A549 (cell line): ENCODE measurements at regions not wholly inside any gene's neighbourhood (a gene's known extent, or its start where the extent isn't known, plus 50 kb on each side); places are given as distances from the start of the nearest gene placed in this dataset.

ENCODE experiments used
- CTCF ChIP-seq: fragments of >200 bp; sonication (Bioruptor Twin); formaldehyde crosslinking; IDR thresholded peaks from 3 replicates; pipeline ENCODE4 v1.5.1; 2016
- EP300 ChIP-seq, 2 experiments: fragments of >200 bp; sonication (Bioruptor Twin); formaldehyde crosslinking; IDR thresholded peaks; 2 replicates in 1 of 2; 3 replicates in 1 of 2; pipeline ENCODE4 v1.6.1; 2016 to 2017
- POLR2A ChIP-seq: IDR thresholded peaks from 2 replicates; pipeline ENCODE4 v1.6.1; 2012; ENCODE audit warnings: mild to moderate bottlenecking, low read length
- REST ChIP-seq: fragments of 200-600 bp; sonication (generic); IDR thresholded peaks from 2 replicates; pipeline ENCODE4 v1.6.1; 2016; ENCODE audit warnings: antibody characterized with exemption, mild to moderate bottlenecking, moderate library complexity
- RNF2 ChIP-seq: fragments of 200-600 bp; sonication (generic); IDR thresholded peaks from 2 replicates; pipeline ENCODE4 v1.6.1; 2016; ENCODE audit warnings: low read depth, mild to moderate bottlenecking, antibody characterized with exemption, moderate library complexity, borderline replicate concordance
- ZFP36 ChIP-seq: fragments of 450-650 bp; IDR thresholded peaks from 2 replicates; pipeline ENCODE4 v1.6.1; 2014; ENCODE audit warnings: borderline replicate concordance; ENCODE audit not compliant: partially characterized antibody
- TF ChIP-seq, protein P1 (sequence below): fragments of 450-650 bp; IDR thresholded peaks from 2 replicates; pipeline ENCODE4 v1.6.1; 2014; ENCODE audit warnings: antibody characterized with exemption

DNA sequence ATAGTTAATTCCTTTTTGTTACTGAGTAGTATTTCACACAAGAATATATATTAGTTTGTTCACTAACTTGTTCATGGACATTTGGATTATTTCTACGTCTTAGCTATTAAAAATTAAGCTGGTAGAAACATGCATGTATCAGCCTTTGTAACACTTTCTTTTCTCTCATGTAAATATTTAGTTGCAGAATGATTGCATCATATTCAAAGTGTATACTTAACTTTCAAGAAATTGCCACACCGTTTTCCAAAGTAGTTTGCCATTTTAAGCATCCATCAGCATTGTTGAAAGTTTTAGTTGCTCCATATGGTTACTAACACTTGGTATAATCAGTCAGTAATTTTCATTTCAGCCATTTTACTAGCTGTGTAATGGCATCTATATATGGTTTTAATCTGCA, 666.9 kb downstream of the NXPH1 start:
- TF ChIP-seq REST (no peak), ZFP36 (no peak), POLR2A (no peak), CTCF (no peak), RNF2 (no peak), EP300 (IDR thresholded peaks at IDR 0.05) (no peak)
- TF ChIP-seq, protein P1, sequence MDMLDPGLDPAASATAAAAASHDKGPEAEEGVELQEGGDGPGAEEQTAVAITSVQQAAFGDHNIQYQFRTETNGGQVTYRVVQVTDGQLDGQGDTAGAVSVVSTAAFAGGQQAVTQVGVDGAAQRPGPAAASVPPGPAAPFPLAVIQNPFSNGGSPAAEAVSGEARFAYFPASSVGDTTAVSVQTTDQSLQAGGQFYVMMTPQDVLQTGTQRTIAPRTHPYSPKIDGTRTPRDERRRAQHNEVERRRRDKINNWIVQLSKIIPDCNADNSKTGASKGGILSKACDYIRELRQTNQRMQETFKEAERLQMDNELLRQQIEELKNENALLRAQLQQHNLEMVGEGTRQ = no peak
